ENCODE measurements at regions not wholly inside any gene's neighbourhood (a gene's known extent, or its start where the extent isn't known, plus 50 kb on each side); places are given as distances from the start of the nearest gene placed in this dataset.

- TF ChIP-seq, protein P1, sequence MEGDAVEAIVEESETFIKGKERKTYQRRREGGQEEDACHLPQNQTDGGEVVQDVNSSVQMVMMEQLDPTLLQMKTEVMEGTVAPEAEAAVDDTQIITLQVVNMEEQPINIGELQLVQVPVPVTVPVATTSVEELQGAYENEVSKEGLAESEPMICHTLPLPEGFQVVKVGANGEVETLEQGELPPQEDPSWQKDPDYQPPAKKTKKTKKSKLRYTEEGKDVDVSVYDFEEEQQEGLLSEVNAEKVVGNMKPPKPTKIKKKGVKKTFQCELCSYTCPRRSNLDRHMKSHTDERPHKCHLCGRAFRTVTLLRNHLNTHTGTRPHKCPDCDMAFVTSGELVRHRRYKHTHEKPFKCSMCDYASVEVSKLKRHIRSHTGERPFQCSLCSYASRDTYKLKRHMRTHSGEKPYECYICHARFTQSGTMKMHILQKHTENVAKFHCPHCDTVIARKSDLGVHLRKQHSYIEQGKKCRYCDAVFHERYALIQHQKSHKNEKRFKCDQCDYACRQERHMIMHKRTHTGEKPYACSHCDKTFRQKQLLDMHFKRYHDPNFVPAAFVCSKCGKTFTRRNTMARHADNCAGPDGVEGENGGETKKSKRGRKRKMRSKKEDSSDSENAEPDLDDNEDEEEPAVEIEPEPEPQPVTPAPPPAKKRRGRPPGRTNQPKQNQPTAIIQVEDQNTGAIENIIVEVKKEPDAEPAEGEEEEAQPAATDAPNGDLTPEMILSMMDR (IDR thresholded peaks at IDR 0.05; ENCODE audit: low read length) = no peak
- TF ChIP-seq EZH2 (IDR thresholded peaks at IDR 0.05; ENCODE audit: borderline replicate concordance, low read length) = no peak
These were observed 335.8 kb upstream of the MBL2 start for GRCh38 chr10:53108317-53108934.

Measured in OCI-LY1 (cell line).